SH-SY5Y (cell line): ENCODE measurements at regions not wholly inside any gene's neighbourhood (a gene's known extent, or its start where the extent isn't known, plus 50 kb on each side); places are given as distances from the start of the nearest gene placed in this dataset.

Experiments used
- GATA2 ChIP-seq: IDR thresholded peaks from 2 replicates; pipeline ENCODE4 v1.6.1; 2011; ENCODE audit warnings: mild to moderate bottlenecking, low read depth, low read length
- GATA3 ChIP-seq: IDR thresholded peaks from 2 replicates; pipeline ENCODE4 v1.6.1; 2011; ENCODE audit warnings: low read depth, mild to moderate bottlenecking, low read length, moderate library complexity

DNA sequence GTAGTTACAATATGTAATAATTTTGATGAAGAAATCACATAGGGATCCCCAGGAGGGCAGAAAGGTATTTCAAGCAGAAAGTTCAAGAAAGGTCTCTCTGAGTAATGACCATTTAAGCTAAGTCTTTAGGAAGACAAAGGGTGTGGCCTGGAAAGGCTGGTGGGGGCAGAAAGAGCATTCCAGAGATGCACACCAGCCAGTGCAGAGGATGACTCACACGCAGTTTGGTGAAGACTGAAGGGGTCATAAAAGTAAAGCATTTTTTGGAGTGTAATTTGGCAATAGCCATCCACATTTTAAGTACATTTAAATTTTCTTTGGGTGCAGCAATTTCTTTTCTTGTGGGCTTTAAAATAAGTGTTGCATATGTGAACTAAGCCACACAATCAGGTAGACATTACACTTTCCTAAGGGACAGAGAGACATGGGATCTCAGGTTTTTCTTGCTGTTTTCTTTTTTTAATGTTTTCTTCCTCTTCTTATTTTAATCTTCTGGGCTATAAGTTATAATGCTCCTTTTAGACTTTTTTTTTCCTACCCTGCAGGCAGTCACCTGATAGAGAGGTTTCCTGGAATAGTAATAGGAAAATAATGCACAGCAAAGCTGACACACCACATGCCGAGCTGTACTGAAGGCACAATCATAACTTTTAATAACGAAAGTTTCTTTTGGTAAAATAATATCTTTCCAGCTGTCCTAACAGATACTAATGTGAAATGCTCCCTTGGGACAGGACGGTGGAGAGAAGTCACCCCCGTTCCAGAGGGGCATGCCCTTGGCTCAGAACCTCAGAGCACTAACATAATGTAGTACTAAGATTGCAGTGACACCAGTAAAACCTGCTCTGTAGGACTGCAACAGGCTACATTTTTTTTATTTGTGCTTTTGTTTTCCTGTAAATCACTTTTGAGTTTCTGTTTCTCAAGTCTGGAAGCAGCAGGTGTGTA, 49.6 kb upstream of the PTPRK start:
- no peak for TF ChIP-seq GATA2
- no peak for TF ChIP-seq GATA3
